ENCODE measurements at regions not wholly inside any gene's neighbourhood (a gene's known extent, or its start where the extent isn't known, plus 50 kb on each side); places are given as distances from the start of the nearest gene placed in this dataset.

DNA sequence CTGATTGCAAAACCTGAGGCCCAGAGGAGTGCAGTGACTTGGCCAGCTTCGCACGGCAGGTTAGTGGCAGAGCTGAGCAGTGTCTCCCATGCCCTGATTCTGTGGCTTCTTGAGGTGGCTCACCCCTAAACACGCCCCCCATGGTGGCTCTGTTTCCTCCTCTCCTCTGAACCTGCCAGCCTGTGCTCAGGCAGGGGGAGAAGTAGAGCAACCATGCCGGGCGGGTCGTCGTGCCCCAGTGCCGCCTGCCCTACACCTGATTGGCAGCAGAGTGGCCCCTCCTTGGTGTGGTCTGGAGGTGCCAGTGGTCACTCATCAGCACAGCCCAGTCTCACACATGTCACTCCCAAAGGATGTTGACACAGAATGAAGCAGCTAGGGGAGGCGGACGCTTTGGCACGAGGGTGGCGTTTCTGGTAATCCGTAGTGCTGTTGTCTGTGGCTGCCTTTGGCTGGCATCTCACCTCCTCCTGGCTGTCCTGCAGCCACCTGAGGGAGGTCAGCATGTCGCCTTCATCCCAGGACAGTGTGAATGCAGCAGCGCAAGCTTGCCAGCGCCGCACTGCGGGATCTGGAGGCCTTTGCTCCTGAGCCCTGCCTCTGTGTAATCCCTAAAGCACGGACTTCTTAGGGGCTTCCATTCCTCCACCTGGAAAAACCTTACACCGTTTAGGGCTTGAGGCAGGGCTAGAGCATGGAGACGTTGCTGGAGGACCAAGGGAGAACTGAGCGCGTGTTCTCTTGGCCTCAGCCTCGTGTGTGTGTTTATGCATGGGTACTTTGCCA lies 294.7 kb downstream of the SEC14L1 start:
- no peak for DNase-seq

GRCh38 chr17:77436058-77436442 lies 295.3 kb downstream of the SEC14L1 start:
- DNase-seq = no peak

DNA sequence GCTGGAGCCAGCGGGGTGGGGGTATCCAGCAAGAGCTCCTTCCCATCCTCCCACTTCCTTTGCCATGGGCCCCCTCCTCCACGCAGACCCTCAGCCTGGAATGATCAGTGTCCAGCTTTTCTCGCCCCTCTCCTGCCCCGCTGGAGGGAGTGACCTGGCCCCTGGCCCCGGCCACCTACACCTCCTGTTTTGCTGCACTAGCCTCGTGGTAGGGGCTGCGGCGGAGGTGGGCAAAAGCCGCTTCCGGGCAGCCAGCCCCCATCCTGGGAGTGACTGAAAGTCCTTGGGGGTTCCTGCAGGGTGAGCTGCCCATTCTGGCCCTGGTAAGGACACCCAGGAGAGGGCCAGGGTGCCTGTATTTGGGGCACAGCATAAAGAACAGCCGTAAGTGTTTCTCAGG lies 295.7 kb downstream of the SEC14L1 start:
- no peak for DNase-seq

- no peak for DNase-seq
Observed at GRCh38 chr17:77437017-77437416, 296.2 kb downstream of the SEC14L1 start.

DNA sequence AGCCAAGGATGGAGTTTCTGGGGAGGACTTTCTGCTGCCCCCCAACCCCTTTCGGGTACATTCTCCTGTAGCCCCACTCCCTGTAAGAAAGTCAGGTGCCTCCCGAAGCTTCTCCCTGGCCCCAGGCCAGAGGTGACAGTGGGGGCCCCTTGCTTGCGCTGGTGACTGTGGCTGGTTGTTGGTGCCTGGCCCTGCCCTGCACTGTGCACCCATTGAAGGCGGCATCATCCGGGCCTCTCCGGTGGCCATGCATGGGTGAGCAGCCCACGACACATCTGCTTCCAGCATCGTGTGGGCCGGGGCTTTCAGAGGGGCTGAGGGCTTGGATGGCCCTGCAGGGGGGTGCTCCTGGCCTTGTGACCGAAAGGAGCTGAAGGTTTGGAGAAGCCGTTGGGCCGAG lies 297.0 kb downstream of the SEC14L1 start:
- no peak for DNase-seq

DNA sequence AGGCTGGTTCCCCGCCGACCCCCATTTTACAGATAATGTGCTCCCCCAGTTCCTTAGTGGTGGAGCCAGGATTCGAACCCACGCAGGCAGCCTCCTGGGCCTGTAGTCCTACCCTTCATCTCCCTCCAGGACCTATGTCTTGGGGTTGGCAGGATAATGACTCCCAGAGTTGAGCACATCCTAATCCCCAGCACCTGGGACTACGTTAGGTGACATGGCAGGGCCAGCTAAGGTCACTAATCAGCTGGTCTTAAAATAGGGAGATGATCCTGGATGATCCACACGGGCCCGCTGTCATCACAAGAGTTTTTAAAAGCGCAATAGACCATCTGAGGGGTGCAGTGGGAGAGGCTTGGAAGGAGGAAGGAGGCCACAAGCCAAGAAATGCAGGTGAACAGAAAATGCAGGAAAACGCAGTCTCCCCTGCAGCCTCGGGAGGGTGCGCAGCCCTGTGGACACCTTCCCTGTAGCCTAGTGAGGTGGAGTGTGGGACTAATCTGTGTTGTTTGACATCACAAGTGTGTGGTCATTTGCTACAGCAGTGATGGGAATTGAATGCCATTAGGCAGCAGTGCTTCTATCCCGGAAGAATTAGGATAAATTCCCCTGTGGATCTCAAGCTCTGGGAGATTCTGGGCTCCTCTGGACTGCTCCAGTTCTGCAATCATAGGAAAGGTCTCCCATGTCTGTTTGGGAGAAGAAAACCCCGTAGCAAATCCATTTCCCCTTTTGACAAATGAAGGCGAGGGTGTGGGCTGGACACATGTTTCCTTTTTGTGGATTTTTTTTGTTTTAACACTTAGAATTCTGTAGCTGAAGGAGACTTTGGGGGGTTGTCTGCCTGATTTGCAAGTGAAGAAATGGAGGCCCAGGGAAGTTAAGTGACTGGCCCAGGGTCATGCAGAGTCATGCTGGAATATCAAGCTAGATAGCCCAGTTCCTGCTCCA lies 297.7 kb downstream of the SEC14L1 start:
- DNase-seq = no peak

DNA sequence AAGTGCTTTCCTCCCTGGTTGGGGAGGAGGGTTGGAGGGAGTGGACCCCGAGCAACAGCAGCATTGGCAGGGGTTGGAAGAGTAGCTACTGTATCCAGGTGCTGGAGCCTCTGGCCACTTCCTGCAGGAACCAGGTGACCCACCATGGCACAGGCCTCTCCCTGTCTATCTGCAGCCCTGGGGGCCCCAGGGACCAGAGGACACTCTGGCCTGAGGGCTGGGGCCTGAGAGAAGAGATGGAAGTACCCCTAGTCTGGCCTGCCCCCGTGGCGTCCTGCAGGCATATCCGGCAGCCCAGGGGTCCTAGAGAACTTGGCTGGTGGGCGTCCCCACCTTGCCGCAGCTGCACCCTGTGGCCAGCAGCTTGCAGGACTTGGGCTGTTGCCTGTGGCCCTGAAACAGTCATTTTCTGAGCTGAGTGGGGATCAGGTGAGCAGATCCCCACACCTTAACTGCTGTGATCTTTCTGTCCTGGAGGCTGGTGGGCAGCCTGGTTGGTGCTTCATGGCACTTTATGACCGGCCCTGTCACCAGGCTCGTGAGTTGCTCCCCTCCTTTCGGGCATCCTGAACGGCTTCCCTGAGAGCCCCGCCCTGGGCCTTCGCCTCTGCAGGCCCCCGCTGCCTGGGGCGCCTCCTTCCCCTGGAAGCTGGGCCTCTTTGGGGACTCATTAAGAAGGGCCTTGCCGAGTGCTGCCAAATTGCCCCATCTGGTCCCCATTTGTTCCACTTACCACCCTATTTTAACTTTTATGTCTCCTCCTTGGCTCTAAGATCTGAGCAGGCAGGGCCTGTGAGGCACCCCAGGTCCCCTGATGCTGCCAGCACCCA lies 298.6 kb downstream of the SEC14L1 start:
- DNase-seq = no peak

DNA sequence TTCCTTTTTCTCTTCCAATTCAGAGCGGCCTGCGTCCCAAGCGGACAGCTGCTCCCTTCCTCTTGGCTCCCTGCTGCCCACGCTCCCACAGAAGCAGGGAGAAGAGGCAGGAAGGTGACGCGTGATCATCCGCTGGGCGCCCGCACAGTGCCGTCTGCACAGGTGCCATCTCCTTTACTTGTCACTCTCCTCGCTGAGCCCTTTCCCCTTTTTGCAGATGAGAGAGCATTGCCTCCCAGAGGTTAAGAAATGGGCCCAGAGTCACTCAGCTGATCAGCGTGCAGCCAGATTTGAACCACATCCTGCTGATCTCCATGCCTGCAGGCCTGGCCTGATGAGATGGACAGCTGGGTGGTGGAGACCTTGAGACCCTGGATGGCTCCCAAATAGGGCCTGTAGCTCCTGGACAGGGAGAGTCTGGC lies 299.8 kb downstream of the SEC14L1 start:
- DNase-seq = no peak

- DNase-seq = no peak
Observed at GRCh38 chr17:77441130-77441920, 300.6 kb downstream of the SEC14L1 start.

DNA sequence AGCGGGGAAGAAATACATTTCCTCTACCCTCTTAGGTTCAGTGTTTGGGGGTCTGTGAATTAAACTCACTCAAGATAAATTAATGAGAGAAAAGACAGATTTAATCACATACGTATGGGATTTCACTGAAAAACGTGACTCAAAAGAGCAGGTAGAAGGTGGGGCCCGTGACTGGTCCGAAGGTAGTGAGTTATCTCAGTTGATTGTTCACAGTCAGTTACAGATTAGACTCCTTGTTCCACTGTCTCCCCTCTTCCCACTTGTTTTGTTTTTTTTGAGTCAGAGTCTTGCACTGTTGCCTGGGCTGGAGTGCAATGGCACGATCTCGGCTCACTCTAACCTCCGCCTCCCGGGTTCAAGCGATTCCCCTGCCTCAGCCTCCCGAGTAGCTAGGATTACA lies 301.2 kb downstream of the SEC14L1 start:
- no peak for DNase-seq

DNA sequence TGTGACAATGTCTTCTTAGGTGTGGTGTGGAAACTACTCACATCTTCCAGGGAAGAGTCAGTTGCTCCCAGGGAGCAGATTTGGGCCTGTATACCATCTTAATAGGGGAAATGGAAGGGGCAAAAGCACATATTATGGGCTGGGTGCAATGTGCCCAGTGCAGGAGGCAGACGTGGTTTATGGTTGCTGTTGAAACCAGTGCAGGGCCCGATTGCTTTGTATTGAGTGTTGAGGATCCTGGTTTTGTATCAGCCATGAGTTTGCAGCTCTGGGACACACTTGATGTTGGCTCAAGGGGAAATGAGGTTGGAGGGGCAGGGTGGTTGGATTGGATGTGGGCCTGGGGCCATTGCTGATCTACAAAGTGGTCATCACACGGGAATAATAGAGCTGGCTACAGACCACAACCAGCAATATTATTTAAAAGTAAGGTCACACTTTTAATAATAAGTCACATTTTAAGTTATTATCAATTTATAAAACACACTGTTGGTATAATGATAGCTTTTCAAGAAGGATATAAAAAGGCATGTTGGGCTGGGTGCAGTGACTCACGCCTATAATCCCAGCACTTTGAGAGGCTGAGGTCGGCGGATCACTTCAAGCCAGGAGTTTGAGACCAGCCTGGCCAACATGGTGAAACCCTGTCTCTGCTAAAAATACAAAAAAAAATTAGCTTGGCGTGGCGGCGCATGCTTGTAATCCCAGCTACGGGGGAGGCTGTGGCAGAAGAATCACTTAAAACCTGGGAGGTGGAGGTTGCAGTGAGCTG lies 302.4 kb downstream of the SEC14L1 start:
- DNase-seq = no peak

GRCh38 chr17:77443748-77444260 lies 303.0 kb downstream of the SEC14L1 start:
- DNase-seq = no peak

- no peak for DNase-seq
Observed at GRCh38 chr17:77444628-77444983, 303.8 kb downstream of the SEC14L1 start.

DNA sequence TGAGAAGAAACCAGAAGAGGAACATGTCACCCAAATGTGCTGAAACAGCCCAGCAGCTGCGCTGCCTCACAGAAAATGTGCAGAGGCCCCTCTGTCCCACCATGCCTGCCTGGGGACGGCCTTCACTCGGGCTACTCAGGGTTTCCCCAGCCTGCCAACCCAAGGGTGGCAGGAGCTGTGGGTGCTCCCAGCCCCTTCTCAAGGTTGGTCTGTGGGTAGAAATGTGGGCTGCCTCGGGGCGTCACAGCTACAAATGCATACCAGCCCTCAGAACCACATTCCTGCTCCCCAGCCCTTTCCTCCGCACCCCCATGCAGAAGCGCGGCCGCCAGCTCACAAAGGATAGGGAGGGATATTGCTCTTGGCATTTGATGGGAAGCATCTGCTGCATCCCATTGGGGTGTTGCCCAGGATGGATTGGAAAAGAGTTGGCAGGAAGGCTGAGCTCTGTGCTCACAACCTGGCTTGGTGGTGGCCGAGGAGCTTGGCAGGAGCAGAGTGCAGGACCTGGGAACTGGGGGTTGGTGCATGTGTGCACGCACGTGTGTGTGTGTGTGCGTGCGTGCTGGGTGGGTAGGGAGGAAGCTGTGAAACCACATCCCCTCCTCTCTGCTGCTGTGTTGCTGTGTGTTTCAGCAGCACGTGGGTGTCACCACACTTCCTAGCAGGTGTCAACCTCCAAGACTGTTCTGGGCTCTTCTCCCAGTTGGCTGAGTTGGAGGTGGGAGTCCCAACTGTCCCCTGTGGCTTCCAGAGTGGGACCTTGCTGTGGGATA lies 304.4 kb downstream of the SEC14L1 start:
- no peak for DNase-seq

DNA sequence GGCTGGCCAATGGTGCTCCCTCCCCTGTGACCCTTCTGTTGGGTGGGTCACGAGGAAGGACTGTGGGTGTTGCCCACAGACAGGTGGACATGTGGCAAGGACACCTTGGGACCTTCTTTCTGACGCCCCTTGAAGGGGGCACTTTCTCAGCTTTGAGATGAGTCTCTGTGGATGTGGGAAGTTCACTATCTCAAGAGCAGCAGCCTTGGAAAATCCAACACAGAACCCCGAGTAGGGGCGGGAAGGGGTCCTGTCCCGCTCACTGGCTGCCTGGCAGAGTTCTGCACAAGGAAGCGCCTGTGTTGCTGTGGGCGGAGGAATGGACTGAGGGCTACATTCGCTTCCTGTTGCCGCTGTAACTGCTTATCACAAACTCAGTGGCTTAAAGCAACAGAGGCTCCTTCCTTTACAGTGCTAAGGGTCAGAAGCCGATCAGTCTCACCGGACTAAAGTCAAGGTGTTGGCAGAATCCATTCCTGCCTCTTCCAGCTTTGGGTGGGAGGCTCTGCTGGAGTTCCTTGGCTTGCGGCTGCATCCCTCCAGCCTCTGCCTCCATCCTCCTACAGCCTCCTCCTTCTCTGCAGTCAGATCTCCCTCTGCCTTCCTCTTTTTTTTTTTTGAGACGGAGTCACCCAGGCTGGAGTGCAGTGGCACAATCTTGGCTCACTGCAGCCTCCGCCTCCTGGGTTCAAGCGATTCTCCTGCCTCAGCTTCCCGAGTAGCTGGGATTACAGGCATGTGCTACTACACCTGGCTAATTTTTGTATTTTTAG lies 305.2 kb downstream of the SEC14L1 start:
- DNase-seq = no peak

DNA sequence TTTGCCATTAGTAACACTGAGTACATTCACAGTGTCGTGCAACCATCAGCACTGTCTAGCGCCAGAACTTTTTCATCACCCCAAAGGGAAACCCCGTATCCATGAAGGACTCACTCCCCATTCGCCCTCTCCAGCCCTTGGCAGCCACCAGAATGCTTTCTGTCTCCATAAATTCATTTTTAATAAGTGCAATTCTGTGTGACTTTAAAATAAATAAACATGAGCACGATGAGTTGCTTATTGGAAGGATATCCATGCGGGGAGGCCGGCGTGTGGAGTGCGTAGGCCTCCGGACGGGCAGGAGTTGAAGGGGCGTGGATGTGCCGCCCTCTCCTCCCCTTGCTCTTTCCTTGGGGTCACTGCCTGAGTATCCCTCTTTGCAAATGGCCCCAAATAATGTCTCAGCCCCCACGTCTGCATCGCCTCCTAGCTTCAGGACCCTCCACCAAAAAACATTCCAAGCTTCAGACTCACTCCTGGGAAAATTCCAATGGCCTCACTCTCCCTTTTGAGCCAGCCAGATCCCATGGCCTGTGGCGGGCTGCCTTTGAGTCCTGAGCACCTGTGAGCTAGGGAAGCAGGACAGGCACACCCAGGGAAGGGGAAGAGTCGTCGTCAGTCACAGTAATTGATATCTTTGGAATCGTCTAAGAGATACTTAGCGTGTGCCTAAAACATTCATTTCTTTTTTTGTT lies 306.3 kb downstream of the SEC14L1 start:
- no peak for DNase-seq

- no peak for DNase-seq
Observed at GRCh38 chr17:77449373-77449907, 308.7 kb downstream of the SEC14L1 start.

GRCh38 chr17:77449908-77450741 lies 309.4 kb downstream of the SEC14L1 start:
- DNase-seq = no peak

All from NCI-H2029 treated with DMSO at 0.1 percent for 48 hours (cell line).